Vagina (tissue), 2 donors: ENCODE measurements at regions not wholly inside any gene's neighbourhood (a gene's known extent, or its start where the extent isn't known, plus 50 kb on each side); places are given as distances from the start of the nearest gene placed in this dataset.

Source experiments
- POLR2A ChIP-seq, 2 donors: fragments of 450-650 bp; IDR thresholded peaks; one replicate each; pipeline ENCODE4 v1.6.1; 2017; ENCODE audit warnings: antibody characterized with exemption in 2 of 2, mild to moderate bottlenecking in 2 of 2, moderate library complexity in 2 of 2
- TF ChIP-seq, protein P1 (sequence below), 3 experiments: fragments of 450-650 bp in 2 of 3; fragments of 200-600 bp in 1 of 3; sonication (generic) in 1 of 3; IDR thresholded peaks; one replicate each; pipeline ENCODE4 v1.5.1; 2017 to 2019; ENCODE audit warnings: antibody characterized with exemption in 3 of 3, mild to moderate bottlenecking in 2 of 3, moderate library complexity in 2 of 3

DNA sequence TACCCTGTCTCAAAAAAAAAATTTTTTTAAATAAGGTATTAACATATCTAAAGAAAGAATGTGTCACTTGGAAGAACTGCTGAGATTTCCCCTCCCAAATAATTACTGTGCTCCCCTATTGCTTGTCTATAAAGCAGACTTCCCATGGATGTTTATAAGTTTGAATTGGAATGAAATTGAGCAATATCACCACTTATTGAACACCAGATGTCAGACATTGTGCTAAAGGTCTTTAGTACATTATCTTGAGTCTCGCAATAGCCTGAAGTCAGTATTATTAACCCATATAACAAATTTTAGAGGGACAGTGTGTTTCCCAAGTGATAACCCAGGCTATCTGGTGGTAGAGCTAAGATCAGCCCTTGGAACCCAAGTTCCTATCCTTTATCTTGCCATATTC, 69.0 kb upstream of the EPCAM start:
- TF ChIP-seq POLR2A (IDR thresholded peaks at IDR 0.05) = no peak
- TF ChIP-seq, protein P1, sequence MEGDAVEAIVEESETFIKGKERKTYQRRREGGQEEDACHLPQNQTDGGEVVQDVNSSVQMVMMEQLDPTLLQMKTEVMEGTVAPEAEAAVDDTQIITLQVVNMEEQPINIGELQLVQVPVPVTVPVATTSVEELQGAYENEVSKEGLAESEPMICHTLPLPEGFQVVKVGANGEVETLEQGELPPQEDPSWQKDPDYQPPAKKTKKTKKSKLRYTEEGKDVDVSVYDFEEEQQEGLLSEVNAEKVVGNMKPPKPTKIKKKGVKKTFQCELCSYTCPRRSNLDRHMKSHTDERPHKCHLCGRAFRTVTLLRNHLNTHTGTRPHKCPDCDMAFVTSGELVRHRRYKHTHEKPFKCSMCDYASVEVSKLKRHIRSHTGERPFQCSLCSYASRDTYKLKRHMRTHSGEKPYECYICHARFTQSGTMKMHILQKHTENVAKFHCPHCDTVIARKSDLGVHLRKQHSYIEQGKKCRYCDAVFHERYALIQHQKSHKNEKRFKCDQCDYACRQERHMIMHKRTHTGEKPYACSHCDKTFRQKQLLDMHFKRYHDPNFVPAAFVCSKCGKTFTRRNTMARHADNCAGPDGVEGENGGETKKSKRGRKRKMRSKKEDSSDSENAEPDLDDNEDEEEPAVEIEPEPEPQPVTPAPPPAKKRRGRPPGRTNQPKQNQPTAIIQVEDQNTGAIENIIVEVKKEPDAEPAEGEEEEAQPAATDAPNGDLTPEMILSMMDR (IDR thresholded peaks at IDR 0.05) = no peak
